MM.1S (cell line): ENCODE measurements at regions not wholly inside any gene's neighbourhood (a gene's known extent, or its start where the extent isn't known, plus 50 kb on each side); places are given as distances from the start of the nearest gene placed in this dataset.

Experiments
- DNase-seq: peaks from one replicate; pipeline ENCODE4 v3.0.0-alpha.2; 2015
- H2AFZ ChIP-seq: fragments of 300-600 bp; sonication (generic); 2 replicates; pipeline ENCODE4 v1.6.0; 2016; ENCODE audit warnings: antibody characterized with exemption, low read length
- H3F3A ChIP-seq: fragments of 300-600 bp; sonication (generic); 2 replicates; pipeline ENCODE4 v1.6.1; 2016; ENCODE audit warnings: mild to moderate bottlenecking, antibody characterized with exemption, low read length, moderate library complexity, mixed read lengths; ENCODE audit not compliant: insufficient read depth
- H3K27ac ChIP-seq: fragments of 300-600 bp; sonication (generic); 2 replicates; pipeline ENCODE4 v1.5.1; 2016; ENCODE audit warnings: mild to moderate bottlenecking, low read length
- H3K27me3 ChIP-seq: fragments of 300-600 bp; sonication (generic); replicated peaks from 2 replicates; pipeline ENCODE4 v1.6.0; 2016; ENCODE audit warnings: low read length; ENCODE audit not compliant: insufficient read depth
- H3K36me3 ChIP-seq: fragments of 300-600 bp; sonication (generic); replicated peaks from 2 replicates; pipeline ENCODE4 v1.6.1; 2016; ENCODE audit warnings: mild to moderate bottlenecking, low read length, mixed read lengths; ENCODE audit not compliant: insufficient read depth
- H3K4me1 ChIP-seq: fragments of 300-600 bp; sonication (generic); 2 replicates; pipeline ENCODE4 v1.6.1; 2016; ENCODE audit warnings: low read length, mixed read lengths
- H3K4me2 ChIP-seq: fragments of 300-600 bp; sonication (generic); 2 replicates; pipeline ENCODE4 v1.6.0; 2016; ENCODE audit warnings: low read depth, low read length
- H3K4me3 ChIP-seq: fragments of 300-600 bp; sonication (generic); 2 replicates; pipeline ENCODE4 v1.5.1; 2016; ENCODE audit warnings: low read length, mixed read lengths
- H3K79me2 ChIP-seq: fragments of 300-600 bp; sonication (generic); 2 replicates; pipeline ENCODE4 v1.6.1; 2016; ENCODE audit warnings: mixed run types, low read length, mixed read lengths
- H3K9ac ChIP-seq: fragments of 300-600 bp; sonication (generic); 2 replicates; pipeline ENCODE4 v1.6.1; 2016; ENCODE audit warnings: low read length, mixed read lengths
- H3K9me2 ChIP-seq: fragments of 300-600 bp; sonication (generic); replicated peaks from 2 replicates; pipeline ENCODE4 v1.6.1; 2016; ENCODE audit warnings: mild to moderate bottlenecking, low read length, mixed read lengths; ENCODE audit not compliant: insufficient read depth
- H3K9me3 ChIP-seq: fragments of 300-600 bp; sonication (generic); replicated peaks from 2 replicates; pipeline ENCODE4 v1.6.1; 2016; ENCODE audit warnings: mild to moderate bottlenecking, low read length, mixed read lengths; ENCODE audit not compliant: insufficient read depth
- H4K20me1 ChIP-seq: fragments of 300-600 bp; sonication (generic); 2 replicates; pipeline ENCODE4 v1.6.1; 2016; ENCODE audit warnings: mild to moderate bottlenecking, low read length, moderate library complexity, mixed read lengths; ENCODE audit not compliant: insufficient read depth
- CTCF ChIP-seq: fragments of 300-600 bp; sonication (generic); IDR thresholded peaks from 2 replicates; pipeline ENCODE4 v1.5.1; 2016; ENCODE audit warnings: antibody characterized with exemption, low read length, mixed read lengths
- EZH2 ChIP-seq: fragments of 300-600 bp; sonication (generic); optimal IDR thresholded peaks from 2 replicates; pipeline ENCODE3; 2017; ENCODE audit warnings: low read depth, mild to moderate bottlenecking, antibody characterized with exemption, low read length, mixed read lengths
- EZH2phosphoT487 ChIP-seq: fragments of 300-600 bp; sonication (generic); IDR thresholded peaks from 2 replicates; pipeline ENCODE4 v1.6.1; 2018; ENCODE audit warnings: antibody characterized with exemption, low read length

- no peak overlapping the region for H3K9ac ChIP-seq
- no peak for DNase-seq
- no peaks in the 10 kb centered on the region for H3K27me3 ChIP-seq
Observed at GRCh38 chr2:223526106-223526505, 76.1 kb downstream of the SCG2 start.

GRCh38 chr2:223528036-223528435 lies 74.1 kb downstream of the SCG2 start:
- no peaks in the 10 kb centered on the region for H3K9me2 ChIP-seq
- H3K36me3 ChIP-seq, result no peaks in the 10 kb centered on the region
- H3K4me1 ChIP-seq, result no peaks in the 10 kb centered on the region
- no peak overlapping the region for H3K9ac ChIP-seq
- DNase-seq, result no peak
- no peak overlapping the region for H2AFZ ChIP-seq
- TF ChIP-seq EZH2 (no peak), EZH2phosphoT487 (no peak), CTCF (no peak)
- H3F3A ChIP-seq, result no peaks in the 10 kb centered on the region
- no peaks in the 10 kb centered on the region for H4K20me1 ChIP-seq
- H3K27me3 ChIP-seq, result no peaks in the 10 kb centered on the region
- no peak overlapping the region for H3K4me3 ChIP-seq
- H3K4me2 ChIP-seq, result no peak overlapping the region
- no peaks in the 10 kb centered on the region for H3K9me3 ChIP-seq
- no peaks in the 10 kb centered on the region for H3K79me2 ChIP-seq
- no peak overlapping the region for H3K27ac ChIP-seq

More at GRCh38 chr2:223526106-223526505, 76.1 kb downstream of the SCG2 start:
- Histone ChIP-seq H3K9me3 (no peaks in the 10 kb centered on the region), H3K4me3 (no peak overlapping the region), H3K36me3 (no peaks in the 10 kb centered on the region), H3F3A (no peaks in the 10 kb centered on the region), H4K20me1 (no peaks in the 10 kb centered on the region), H3K4me2 (no peak overlapping the region), H3K9me2 (no peaks in the 10 kb centered on the region), H3K27ac (no peak overlapping the region), H3K79me2 (no peaks in the 10 kb centered on the region), H2AFZ (no peak overlapping the region), H3K4me1 (no peaks in the 10 kb centered on the region)
- TF ChIP-seq CTCF, result no peak
- no peak for TF ChIP-seq EZH2
- TF ChIP-seq EZH2phosphoT487, result no peak

DNA sequence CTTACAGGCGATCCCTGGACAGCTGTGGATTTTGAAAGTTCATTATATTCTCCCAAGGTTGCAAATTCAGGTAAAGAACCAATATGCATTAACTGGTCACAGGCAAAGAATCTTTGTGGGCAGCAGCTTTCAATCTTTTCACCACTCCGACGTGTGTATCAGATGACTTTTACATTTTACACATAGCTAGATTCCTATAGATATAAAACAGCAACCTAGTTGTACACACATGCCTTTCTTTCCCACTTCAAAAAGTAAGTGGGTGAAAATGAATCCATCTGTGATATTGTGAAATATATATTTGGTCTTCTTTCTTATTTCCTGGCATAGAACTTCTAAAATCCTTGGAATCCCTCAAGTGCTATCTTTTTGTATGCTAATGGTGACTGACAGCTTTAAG lies 72.5 kb downstream of the SCG2 start:
- no peaks in the 10 kb centered on the region for H3K79me2 ChIP-seq
- no peak for DNase-seq
- no peak overlapping the region for H3K4me3 ChIP-seq
- H3K4me1 ChIP-seq, result no peaks in the 10 kb centered on the region
- no peaks in the 10 kb centered on the region for H3K27me3 ChIP-seq
- H2AFZ ChIP-seq, result no peak overlapping the region
- no peaks in the 10 kb centered on the region for H3K36me3 ChIP-seq
- no peaks in the 10 kb centered on the region for H3K9me2 ChIP-seq
- H3K27ac ChIP-seq, result no peak overlapping the region
- no peak overlapping the region for H3K9ac ChIP-seq
- H3F3A ChIP-seq, result no peaks in the 10 kb centered on the region
- H3K4me2 ChIP-seq, result no peak overlapping the region
- TF ChIP-seq EZH2phosphoT487, result no peak
- TF ChIP-seq CTCF, result no peak
- no peak for TF ChIP-seq EZH2
- H4K20me1 ChIP-seq, result no peaks in the 10 kb centered on the region
- no peaks in the 10 kb centered on the region for H3K9me3 ChIP-seq

- H4K20me1 ChIP-seq, result no peaks in the 10 kb centered on the region
- no peak for DNase-seq
- no peaks in the 10 kb centered on the region for H3F3A ChIP-seq
- no peaks in the 10 kb centered on the region for H3K4me1 ChIP-seq
- no peak overlapping the region for H3K9ac ChIP-seq
- no peak overlapping the region for H3K27ac ChIP-seq
- H3K9me2 ChIP-seq, result no peaks in the 10 kb centered on the region
- H3K9me3 ChIP-seq, result no peaks in the 10 kb centered on the region
- H3K27me3 ChIP-seq, result no peaks in the 10 kb centered on the region
- no peaks in the 10 kb centered on the region for H3K79me2 ChIP-seq
- H3K36me3 ChIP-seq, result no peaks in the 10 kb centered on the region
- no peak overlapping the region for H3K4me2 ChIP-seq
- H3K4me3 ChIP-seq, result no peak overlapping the region
- no peak overlapping the region for H2AFZ ChIP-seq
- TF ChIP-seq CTCF (no peak), EZH2phosphoT487 (no peak), EZH2 (no peak)
Observed at GRCh38 chr2:223530811-223531210, 71.3 kb downstream of the SCG2 start.
